Stomach (tissue), 4 donors: ENCODE measurements at regions not wholly inside any gene's neighbourhood (a gene's known extent, or its start where the extent isn't known, plus 50 kb on each side); places are given as distances from the start of the nearest gene placed in this dataset.

ENCODE experiments used
- EP300 ChIP-seq: sonication (generic); formaldehyde crosslinking; IDR thresholded peaks from one replicate; pipeline ENCODE4 v1.6.1; 2017; ENCODE audit warnings: antibody characterized with exemption
- POLR2A ChIP-seq, 4 donors: fragments of 450-650 bp; IDR thresholded peaks; one replicate each; pipeline ENCODE4 v1.6.1; 2016; ENCODE audit warnings: antibody characterized with exemption in 4 of 4, control low read depth in 2 of 4, mild to moderate bottlenecking in 1 of 4, moderate library complexity in 1 of 4
- POLR2AphosphoS5 ChIP-seq, 3 donors: sonication (generic); formaldehyde crosslinking; IDR thresholded peaks; one replicate each; pipeline ENCODE4 v1.6.1; 2016; ENCODE audit warnings: antibody characterized with exemption in 3 of 3
- TF ChIP-seq, protein P1 (sequence below), 7 experiments: fragments of 450-650 bp in 4 of 7; fragments of 200-600 bp in 3 of 7; sonication (generic) in 3 of 7; IDR thresholded peaks; one replicate each; pipeline ENCODE4 v1.5.1; 2016 to 2019; ENCODE audit warnings: antibody characterized with exemption in 7 of 7, control low read depth in 2 of 7, mild to moderate bottlenecking in 1 of 7

DNA sequence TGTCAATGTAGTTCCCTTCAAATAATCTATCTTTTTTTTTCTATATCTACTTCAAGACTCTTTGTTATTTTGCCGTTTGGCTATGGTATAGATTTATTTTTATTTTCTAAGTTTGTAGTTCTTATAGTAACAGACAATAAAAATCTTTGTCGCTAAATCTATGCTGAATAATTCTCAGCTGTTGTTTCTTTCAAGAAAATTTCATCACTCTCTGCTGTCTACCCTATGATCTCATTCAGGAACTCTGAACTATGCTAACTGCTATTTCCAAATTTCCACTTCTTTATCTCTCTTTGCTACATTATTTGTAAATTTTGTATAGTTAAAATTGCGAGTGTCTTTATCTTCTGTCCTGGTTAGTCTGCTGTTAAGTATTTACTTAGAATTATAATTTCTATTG, 353.6 kb downstream of the LRFN5 start:
- TF ChIP-seq, protein P1, sequence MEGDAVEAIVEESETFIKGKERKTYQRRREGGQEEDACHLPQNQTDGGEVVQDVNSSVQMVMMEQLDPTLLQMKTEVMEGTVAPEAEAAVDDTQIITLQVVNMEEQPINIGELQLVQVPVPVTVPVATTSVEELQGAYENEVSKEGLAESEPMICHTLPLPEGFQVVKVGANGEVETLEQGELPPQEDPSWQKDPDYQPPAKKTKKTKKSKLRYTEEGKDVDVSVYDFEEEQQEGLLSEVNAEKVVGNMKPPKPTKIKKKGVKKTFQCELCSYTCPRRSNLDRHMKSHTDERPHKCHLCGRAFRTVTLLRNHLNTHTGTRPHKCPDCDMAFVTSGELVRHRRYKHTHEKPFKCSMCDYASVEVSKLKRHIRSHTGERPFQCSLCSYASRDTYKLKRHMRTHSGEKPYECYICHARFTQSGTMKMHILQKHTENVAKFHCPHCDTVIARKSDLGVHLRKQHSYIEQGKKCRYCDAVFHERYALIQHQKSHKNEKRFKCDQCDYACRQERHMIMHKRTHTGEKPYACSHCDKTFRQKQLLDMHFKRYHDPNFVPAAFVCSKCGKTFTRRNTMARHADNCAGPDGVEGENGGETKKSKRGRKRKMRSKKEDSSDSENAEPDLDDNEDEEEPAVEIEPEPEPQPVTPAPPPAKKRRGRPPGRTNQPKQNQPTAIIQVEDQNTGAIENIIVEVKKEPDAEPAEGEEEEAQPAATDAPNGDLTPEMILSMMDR (IDR thresholded peaks at IDR 0.05): no peak
- TF ChIP-seq EP300 (no peak), POLR2A (IDR thresholded peaks at IDR 0.05) (no peak), POLR2AphosphoS5 (IDR thresholded peaks at IDR 0.05) (no peak)
